ENCODE measurements at regions not wholly inside any gene's neighbourhood (a gene's known extent, or its start where the extent isn't known, plus 50 kb on each side); places are given as distances from the start of the nearest gene placed in this dataset.

- TF ChIP-seq POLR2A (IDR thresholded peaks at IDR 0.05) (no peak), CTCF (IDR thresholded peaks at IDR 0.05) (peak in 2 of 6 experiments; percentile 8 to 9)
- no peaks in the 10 kb centered on the region for H3K27me3 ChIP-seq
- H3K27ac ChIP-seq, result no peak overlapping the region
- no peak for DNase-seq
- no peak overlapping the region for H3K4me3 ChIP-seq
- H3K36me3 ChIP-seq, result no peaks in the 10 kb centered on the region
- no peaks in the 10 kb centered on the region for H3K9me3 ChIP-seq
- no peaks in the 10 kb centered on the region for H3K4me1 ChIP-seq
Measured at GRCh38 chr10:113980408-113981087, 63.1 kb upstream of the ADRB1 start.

- TF ChIP-seq POLR2A (IDR thresholded peaks at IDR 0.05) (no peak), CTCF (IDR thresholded peaks at IDR 0.05) (no peak)
- Histone ChIP-seq H3K4me3 (no peak overlapping the region), H3K27me3 (no peaks in the 10 kb centered on the region), H3K4me1 (no peaks in the 10 kb centered on the region), H3K27ac (no peak overlapping the region), H3K36me3 (no peaks in the 10 kb centered on the region), H3K9me3 (no peaks in the 10 kb centered on the region)
- no peak for DNase-seq
Measured at GRCh38 chr10:113982296-113982695, 61.4 kb upstream of the ADRB1 start.

GRCh38 chr10:113982769-113983168, 60.9 kb upstream of the ADRB1 start:
- Histone ChIP-seq H3K4me3 (no peak overlapping the region), H3K4me1 (no peaks in the 10 kb centered on the region), H3K27ac (no peak overlapping the region), H3K36me3 (no peaks in the 10 kb centered on the region), H3K9me3 (no peaks in the 10 kb centered on the region), H3K27me3 (no peaks in the 10 kb centered on the region)
- no peak for TF ChIP-seq CTCF (IDR thresholded peaks at IDR 0.05)
- DNase-seq, result no peak

- TF ChIP-seq CTCF (IDR thresholded peaks at IDR 0.05), result no peak
- no peak for TF ChIP-seq POLR2A (IDR thresholded peaks at IDR 0.05)
- peak in 1 of 3 donors; percentile 60 for DNase-seq
Measured at GRCh38 chr10:113983552-113983951, 60.1 kb upstream of the ADRB1 start.

GRCh38 chr10:113985297-113985844, 58.3 kb upstream of the ADRB1 start:
- H3K27ac ChIP-seq, result no peak overlapping the region
- H3K4me1 ChIP-seq, result peaks cover 0 to under 1% (median 0%) of the 10 kb centered on the region in 4 donors
- TF ChIP-seq POLR2A (IDR thresholded peaks at IDR 0.05) (no peak), CTCF (IDR thresholded peaks at IDR 0.05) (no peak)
- H3K27me3 ChIP-seq, result no peaks in the 10 kb centered on the region
- no peaks in the 10 kb centered on the region for H3K9me3 ChIP-seq
- no peaks in the 10 kb centered on the region for H3K36me3 ChIP-seq
- DNase-seq, result no peak
- H3K4me3 ChIP-seq, result no peak overlapping the region

More at GRCh38 chr10:113983552-113983951, 60.1 kb upstream of the ADRB1 start:
- H3K27ac ChIP-seq, result no peak overlapping the region
- no peaks in the 10 kb centered on the region for H3K9me3 ChIP-seq
- no peaks in the 10 kb centered on the region for H3K27me3 ChIP-seq
- H3K36me3 ChIP-seq, result no peaks in the 10 kb centered on the region
- no peaks in the 10 kb centered on the region for H3K4me1 ChIP-seq
- no peak overlapping the region for H3K4me3 ChIP-seq

Data from Peyer's patch (tissue), 4 donors.